Progenitor cell of endocrine pancreas (in vitro differentiated cells): ENCODE measurements at regions not wholly inside any gene's neighbourhood (a gene's known extent, or its start where the extent isn't known, plus 50 kb on each side); places are given as distances from the start of the nearest gene placed in this dataset.

ENCODE experiments used
- DNase-seq: peaks from one replicate; pipeline ENCODE4 v3.0.0; 2021; ENCODE audit warnings: low spot score; ENCODE audit not compliant: unreplicated experiment
- H3K27ac Mint-ChIP-seq: 2 replicates; pipeline ENCODE4 v1.8.0; 2021; ENCODE audit warnings: mild to moderate bottlenecking, moderate library complexity, mixed read lengths
- H3K27me3 Mint-ChIP-seq: 2 replicates; pipeline ENCODE4 v1.8.0; 2021; ENCODE audit warnings: mixed read lengths
- H3K36me3 Mint-ChIP-seq: 2 replicates; pipeline ENCODE4 v1.8.0; 2022; ENCODE audit warnings: mixed read lengths; ENCODE audit not compliant: insufficient read depth
- H3K4me1 Mint-ChIP-seq: 2 replicates; pipeline ENCODE4 v1.8.0; 2021; ENCODE audit warnings: low read depth, mixed read lengths
- H3K4me3 Mint-ChIP-seq: 2 replicates; pipeline ENCODE4 v1.8.0; 2021; ENCODE audit warnings: low read depth, mild to moderate bottlenecking, moderate library complexity, mixed read lengths
- H3K9me3 Mint-ChIP-seq: 2 replicates; pipeline ENCODE4 v1.8.0; 2021; ENCODE audit warnings: low read depth, mixed read lengths
- CTCF ChIP-seq: fragments of 200-600 bp; sonication (generic); IDR thresholded peaks from one replicate; pipeline ENCODE4 v1.5.0; 2021; ENCODE audit warnings: antibody characterized with exemption, mild to moderate bottlenecking; ENCODE audit not compliant: unreplicated experiment

DNA sequence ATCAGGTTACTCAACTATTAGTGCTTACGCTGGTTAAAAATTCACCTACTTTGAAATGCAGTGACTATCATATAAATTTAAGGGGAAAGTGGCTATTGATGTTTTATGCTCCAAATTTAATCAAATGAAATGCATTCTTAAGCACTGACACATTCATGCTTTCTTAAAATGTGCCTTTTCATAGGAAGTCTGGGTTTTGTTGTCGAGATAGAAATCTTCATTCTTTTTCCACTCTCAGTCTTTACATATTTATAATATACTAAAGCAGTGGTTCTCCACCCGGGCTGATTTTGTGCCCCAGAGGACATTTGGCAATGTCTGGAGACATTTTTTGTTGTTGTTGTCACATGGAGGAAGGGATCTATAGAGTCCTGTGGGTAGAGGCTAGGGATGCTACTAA lies 167.9 kb downstream of the PAX3 start:
- Mint-ChIP-seq H3K27ac (no peak overlapping the region), H3K4me3 (no peak overlapping the region), H3K9me3 (no peaks in the 10 kb centered on the region), H3K36me3 (no peaks in the 10 kb centered on the region), H3K27me3 (peaks cover 16% of the 10 kb centered on the region), H3K4me1 (no peaks in the 10 kb centered on the region)
- no peak for TF ChIP-seq CTCF
- no peak for DNase-seq

DNA sequence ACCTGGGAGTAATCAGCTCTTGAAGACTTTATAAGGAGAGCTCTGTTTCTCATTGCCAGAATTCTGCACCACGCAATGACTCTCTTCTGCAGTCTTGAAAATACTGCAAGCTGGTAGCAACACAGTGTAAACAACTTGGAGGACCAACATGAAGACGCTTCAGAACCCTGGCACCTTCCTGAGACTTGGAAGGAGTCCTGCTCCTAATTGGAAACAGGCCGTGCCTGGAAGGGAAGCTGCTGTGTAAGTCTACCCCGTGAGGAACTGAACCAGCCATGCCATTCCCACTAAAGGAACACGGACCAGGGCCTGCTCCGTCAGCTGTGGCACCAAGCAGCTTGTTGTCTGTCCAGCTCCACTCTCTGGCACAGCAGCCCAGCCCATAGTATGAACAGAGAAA lies 171.1 kb downstream of the PAX3 start:
- Mint-ChIP-seq H3K9me3 (no peaks in the 10 kb centered on the region), H3K36me3 (no peaks in the 10 kb centered on the region), H3K4me1 (no peaks in the 10 kb centered on the region), H3K27me3 (peaks cover 18% of the 10 kb centered on the region), H3K4me3 (no peak overlapping the region), H3K27ac (no peak overlapping the region)
- TF ChIP-seq CTCF, result no peak
- no peak for DNase-seq

DNA sequence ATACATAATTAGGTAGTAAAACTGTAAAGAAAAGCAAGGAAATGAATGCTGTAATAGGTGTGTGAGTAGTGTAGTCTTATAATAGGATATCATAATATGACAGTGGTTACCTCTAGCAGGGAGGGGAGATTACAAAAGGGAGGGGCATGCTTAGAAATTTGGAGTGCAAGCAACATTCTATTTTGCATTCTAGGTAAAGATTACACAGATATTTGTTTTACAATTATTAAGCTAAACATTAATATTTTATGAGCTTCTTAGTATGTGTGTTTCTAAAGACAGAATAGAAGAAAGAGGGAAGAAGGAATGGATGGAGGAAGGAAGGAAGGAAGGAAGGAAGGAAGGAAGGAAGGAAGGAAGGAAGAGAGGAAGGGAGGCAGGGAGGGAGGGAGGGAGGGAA lies 177.9 kb downstream of the PAX3 start:
- Mint-ChIP-seq H3K36me3 (no peaks in the 10 kb centered on the region), H3K27me3 (peaks cover 34% of the 10 kb centered on the region), H3K9me3 (no peaks in the 10 kb centered on the region), H3K4me1 (no peaks in the 10 kb centered on the region), H3K27ac (no peak overlapping the region), H3K4me3 (no peak overlapping the region)
- DNase-seq, result no peak
- no peak for TF ChIP-seq CTCF

DNA sequence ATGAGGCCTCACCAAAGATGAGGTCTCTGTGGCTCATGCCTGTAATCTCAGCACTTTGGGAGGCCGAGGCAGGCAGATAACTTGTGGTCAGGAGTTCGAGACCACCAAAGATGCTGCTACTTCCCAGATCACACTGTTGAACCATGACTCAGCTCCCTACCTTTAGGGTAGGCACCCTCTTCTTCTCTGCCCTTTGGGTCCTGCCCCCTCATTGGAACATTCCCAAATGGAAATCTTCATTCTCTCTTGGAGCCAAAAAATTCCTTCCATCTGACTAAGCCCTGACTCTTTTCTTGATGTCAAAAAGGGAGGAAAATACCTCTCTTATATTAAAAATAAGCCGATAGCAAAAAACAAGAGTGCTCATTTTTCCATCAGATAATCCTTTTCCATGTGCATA lies 183.5 kb downstream of the PAX3 start:
- no peak overlapping the region for H3K4me3 Mint-ChIP-seq
- H3K4me1 Mint-ChIP-seq, result no peaks in the 10 kb centered on the region
- TF ChIP-seq CTCF, result no peak
- no peak for DNase-seq
- peaks cover 17% of the 10 kb centered on the region for H3K27me3 Mint-ChIP-seq
- no peaks in the 10 kb centered on the region for H3K9me3 Mint-ChIP-seq
- no peak overlapping the region for H3K27ac Mint-ChIP-seq
- H3K36me3 Mint-ChIP-seq, result no peaks in the 10 kb centered on the region

- TF ChIP-seq CTCF, result no peak
- H3K27ac Mint-ChIP-seq, result no peak overlapping the region
- H3K36me3 Mint-ChIP-seq, result no peaks in the 10 kb centered on the region
- H3K9me3 Mint-ChIP-seq, result no peaks in the 10 kb centered on the region
- no peak for DNase-seq
- H3K4me3 Mint-ChIP-seq, result no peak overlapping the region
- H3K4me1 Mint-ChIP-seq, result no peaks in the 10 kb centered on the region
- peaks cover 13% of the 10 kb centered on the region for H3K27me3 Mint-ChIP-seq
Measured at GRCh38 chr2:222108957-222109585, 189.7 kb downstream of the PAX3 start.
